ENCODE measurements at regions not wholly inside any gene's neighbourhood (a gene's known extent, or its start where the extent isn't known, plus 50 kb on each side); places are given as distances from the start of the nearest gene placed in this dataset.

DNA sequence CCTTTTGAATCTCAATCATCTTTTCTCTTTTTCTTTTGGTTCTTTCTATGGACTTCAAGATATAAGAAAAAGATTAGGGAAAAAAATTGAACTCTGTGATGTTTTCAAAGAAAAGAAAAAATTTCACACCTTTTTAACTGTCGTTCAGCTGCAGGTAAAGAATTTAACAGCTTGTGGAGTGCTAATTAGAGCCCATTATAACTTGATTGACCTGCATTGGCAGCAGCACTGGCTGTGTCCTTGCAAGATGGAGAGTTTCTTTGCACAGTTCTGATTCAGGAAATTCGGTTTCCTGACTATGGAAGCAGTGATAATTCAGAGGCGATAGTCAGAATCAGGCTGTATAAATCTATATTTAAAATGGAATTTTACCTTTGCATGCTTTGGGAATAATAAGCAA, 183.2 kb upstream of the DACH1 start:
- no peaks in the 10 kb centered on the region for H3K27me3 ChIP-seq (replicated peaks; ENCODE audit: control insufficient read depth, insufficient read depth, low read length)
- Mint-ChIP-seq H3K27me3 (ENCODE audit: insufficient read depth, unreplicated experiment) (peaks cover 4% of the 10 kb centered on the region), H3K36me3 (ENCODE audit: insufficient read depth, unreplicated experiment) (no peaks in the 10 kb centered on the region), H3K9me3 (ENCODE audit: unreplicated experiment) (no peaks in the 10 kb centered on the region), H3K4me1 (ENCODE audit: low read depth, unreplicated experiment) (no peaks in the 10 kb centered on the region), H3K4me3 (ENCODE audit: unreplicated experiment) (no peak overlapping the region), H3K27ac (ENCODE audit: unreplicated experiment) (no peak overlapping the region)
- CTCF ChIA-PET = no interaction called here
- no peaks in the 10 kb centered on the region for H3K36me3 ChIP-seq (ENCODE audit: control insufficient read depth, insufficient read depth, low read length)
- TF ChIP-seq, protein P1, sequence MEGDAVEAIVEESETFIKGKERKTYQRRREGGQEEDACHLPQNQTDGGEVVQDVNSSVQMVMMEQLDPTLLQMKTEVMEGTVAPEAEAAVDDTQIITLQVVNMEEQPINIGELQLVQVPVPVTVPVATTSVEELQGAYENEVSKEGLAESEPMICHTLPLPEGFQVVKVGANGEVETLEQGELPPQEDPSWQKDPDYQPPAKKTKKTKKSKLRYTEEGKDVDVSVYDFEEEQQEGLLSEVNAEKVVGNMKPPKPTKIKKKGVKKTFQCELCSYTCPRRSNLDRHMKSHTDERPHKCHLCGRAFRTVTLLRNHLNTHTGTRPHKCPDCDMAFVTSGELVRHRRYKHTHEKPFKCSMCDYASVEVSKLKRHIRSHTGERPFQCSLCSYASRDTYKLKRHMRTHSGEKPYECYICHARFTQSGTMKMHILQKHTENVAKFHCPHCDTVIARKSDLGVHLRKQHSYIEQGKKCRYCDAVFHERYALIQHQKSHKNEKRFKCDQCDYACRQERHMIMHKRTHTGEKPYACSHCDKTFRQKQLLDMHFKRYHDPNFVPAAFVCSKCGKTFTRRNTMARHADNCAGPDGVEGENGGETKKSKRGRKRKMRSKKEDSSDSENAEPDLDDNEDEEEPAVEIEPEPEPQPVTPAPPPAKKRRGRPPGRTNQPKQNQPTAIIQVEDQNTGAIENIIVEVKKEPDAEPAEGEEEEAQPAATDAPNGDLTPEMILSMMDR (IDR thresholded peaks at IDR 0.05; ENCODE audit: insufficient read depth in 1 of 2, low read depth in 1 of 2, low read length in 1 of 2, severe bottlenecking in 1 of 2, unreplicated experiment in 1 of 2) = no peak
- no peak for DNase-seq
- H3K9me3 ChIP-seq = no peaks in the 10 kb centered on the region
- POLR2A ChIA-PET = no interaction called here
- no TSS peak for BruUV-seq (replicated peaks)
- no peak overlapping the region for H3K4me3 ChIP-seq (ENCODE audit: low read depth, low read length)
- H3K4me1 ChIP-seq = no peaks in the 10 kb centered on the region
- intact Hi-C loops (cut with micrococcal nuclease; ENCODE audit: unreplicated experiment) = no loop called here

DNA sequence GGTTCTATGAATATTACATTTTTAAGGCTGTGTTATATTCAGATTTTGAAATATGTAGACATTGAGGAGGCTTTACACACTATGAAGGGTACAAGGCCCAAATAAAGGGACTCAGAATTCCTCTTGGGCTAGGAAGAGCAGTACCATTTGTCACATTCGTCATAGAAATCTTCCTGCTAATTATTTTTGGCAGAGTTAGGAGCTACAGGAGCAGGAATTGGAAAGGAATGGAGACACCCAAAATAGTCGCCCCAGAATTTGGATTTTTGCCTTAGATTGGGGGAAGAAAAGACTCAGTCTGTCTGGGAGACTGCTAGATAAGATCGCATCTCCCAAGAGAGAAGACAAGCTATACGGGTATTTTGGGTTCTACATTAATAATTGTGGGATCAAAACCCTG, 176.4 kb upstream of the DACH1 start:
- Histone ChIP-seq H3K36me3 (ENCODE audit: control insufficient read depth, insufficient read depth, low read length) (no peaks in the 10 kb centered on the region), H3K4me1 (no peaks in the 10 kb centered on the region), H3K4me3 (ENCODE audit: low read depth, low read length) (no peak overlapping the region), H3K27me3 (replicated peaks; ENCODE audit: control insufficient read depth, insufficient read depth, low read length) (no peaks in the 10 kb centered on the region), H3K9me3 (no peaks in the 10 kb centered on the region)
- no peaks in the 10 kb centered on the region for H3K9me3 Mint-ChIP-seq (ENCODE audit: unreplicated experiment)
- intact Hi-C loops (cut with micrococcal nuclease; ENCODE audit: unreplicated experiment) = no loop called here
- no TSS peak for BruUV-seq (replicated peaks)
- TF ChIP-seq, protein P1 (IDR thresholded peaks at IDR 0.05; ENCODE audit: insufficient read depth in 1 of 2, low read depth in 1 of 2, low read length in 1 of 2, severe bottlenecking in 1 of 2, unreplicated experiment in 1 of 2) = no peak
- ChIA-PET POLR2A (no interaction called here), CTCF (no interaction called here)
- no peak for DNase-seq
- H3K36me3 Mint-ChIP-seq (ENCODE audit: insufficient read depth, unreplicated experiment) = no peaks in the 10 kb centered on the region
- H3K27ac Mint-ChIP-seq (ENCODE audit: unreplicated experiment) = no peak overlapping the region
- peaks cover 12% of the 10 kb centered on the region for H3K27me3 Mint-ChIP-seq (ENCODE audit: insufficient read depth, unreplicated experiment)
- H3K4me1 Mint-ChIP-seq (ENCODE audit: low read depth, unreplicated experiment) = no peaks in the 10 kb centered on the region
- H3K4me3 Mint-ChIP-seq (ENCODE audit: unreplicated experiment) = no peak overlapping the region

DNA sequence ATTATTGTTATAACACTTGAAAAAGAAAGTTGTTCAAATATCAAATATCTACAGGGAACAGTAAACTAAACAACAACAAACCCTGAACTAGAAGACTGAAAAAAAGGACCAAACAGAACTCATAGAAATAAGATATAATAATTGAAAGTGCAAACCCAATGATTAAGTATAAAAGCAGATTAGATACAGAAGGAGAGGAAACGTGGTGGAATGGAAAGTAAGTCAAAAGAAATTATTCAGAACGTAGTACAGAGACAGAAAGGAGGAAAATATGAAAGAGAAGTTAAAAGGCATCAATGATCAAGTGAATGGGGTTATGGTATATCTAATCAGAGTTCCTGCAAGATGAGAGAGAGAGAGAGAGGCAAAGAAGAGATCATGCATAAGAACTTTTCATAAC, 174.2 kb upstream of the DACH1 start:
- no peak overlapping the region for H3K27ac Mint-ChIP-seq (ENCODE audit: unreplicated experiment)
- no peaks in the 10 kb centered on the region for H3K9me3 Mint-ChIP-seq (ENCODE audit: unreplicated experiment)
- Histone ChIP-seq H3K27me3 (replicated peaks; ENCODE audit: control insufficient read depth, insufficient read depth, low read length) (no peaks in the 10 kb centered on the region), H3K9me3 (no peaks in the 10 kb centered on the region), H3K4me3 (ENCODE audit: low read depth, low read length) (no peak overlapping the region), H3K4me1 (no peaks in the 10 kb centered on the region), H3K36me3 (ENCODE audit: control insufficient read depth, insufficient read depth, low read length) (no peaks in the 10 kb centered on the region)
- no TSS peak for BruUV-seq (replicated peaks)
- ChIA-PET POLR2A (no interaction called here), CTCF (no interaction called here)
- peaks cover 9% of the 10 kb centered on the region for H3K27me3 Mint-ChIP-seq (ENCODE audit: insufficient read depth, unreplicated experiment)
- H3K4me1 Mint-ChIP-seq (ENCODE audit: low read depth, unreplicated experiment) = no peaks in the 10 kb centered on the region
- TF ChIP-seq, protein P1 (IDR thresholded peaks at IDR 0.05; ENCODE audit: insufficient read depth in 1 of 2, low read depth in 1 of 2, low read length in 1 of 2, severe bottlenecking in 1 of 2, unreplicated experiment in 1 of 2) = no peak
- H3K36me3 Mint-ChIP-seq (ENCODE audit: insufficient read depth, unreplicated experiment) = no peaks in the 10 kb centered on the region
- H3K4me3 Mint-ChIP-seq (ENCODE audit: unreplicated experiment) = no peak overlapping the region
- intact Hi-C loops (cut with micrococcal nuclease; ENCODE audit: unreplicated experiment) = no loop called here
- no peak for DNase-seq
